ENCODE measurements at regions not wholly inside any gene's neighbourhood (a gene's known extent, or its start where the extent isn't known, plus 50 kb on each side); places are given as distances from the start of the nearest gene placed in this dataset.
"Not testable (repeated sequence)": the region's sequence is repeated elsewhere in the genome, so short reads cannot be mapped to it uniquely, and the experiment has no call there.

DNA sequence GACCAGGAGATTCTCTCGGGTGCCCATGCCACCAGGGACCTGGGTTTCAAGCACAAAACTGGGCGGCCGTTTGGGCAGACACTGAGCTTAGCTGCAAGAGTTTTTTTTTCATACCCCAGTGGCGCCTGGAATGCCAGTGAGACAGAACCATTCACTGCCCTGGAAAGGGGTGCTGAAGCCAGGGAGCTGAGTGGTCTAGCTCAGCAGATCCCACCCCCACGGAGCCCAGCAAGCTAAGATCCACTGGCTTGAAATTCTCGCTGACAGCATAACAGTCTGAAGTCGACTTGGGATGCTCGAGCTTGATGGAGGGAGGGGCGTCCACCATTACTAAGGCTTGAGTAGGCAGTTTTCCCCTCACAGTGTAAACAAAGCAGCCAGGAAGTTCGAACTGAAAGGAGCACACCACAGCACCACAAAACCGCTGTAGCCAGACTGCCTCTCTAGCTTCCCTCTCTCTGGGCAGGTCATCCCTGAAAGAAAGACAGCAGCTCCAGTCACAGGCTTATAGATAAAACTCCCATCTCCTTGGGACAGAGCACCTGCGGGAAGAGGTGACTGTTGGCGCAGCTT is 157.7 kb downstream of the GIPC2 start:
- DNase-seq = not testable (repeated sequence)

DNA sequence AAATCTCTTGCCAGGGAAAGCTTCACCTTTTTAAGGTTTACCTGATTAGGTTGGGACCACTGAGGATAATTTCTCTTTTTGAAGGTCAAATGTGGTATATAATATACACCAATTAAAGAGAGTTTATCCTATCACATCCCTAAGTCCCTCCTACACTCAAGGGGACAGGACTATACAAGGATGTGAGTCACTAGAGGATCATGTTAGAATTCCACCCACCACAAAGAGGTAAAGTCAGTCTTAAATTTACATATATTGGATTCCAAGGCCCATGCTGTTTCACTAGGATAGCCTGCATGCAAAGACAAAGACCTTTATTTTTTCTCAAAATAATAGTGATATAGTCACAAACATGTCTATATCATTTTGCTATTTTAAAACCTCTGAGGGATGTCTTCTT is 164.4 kb downstream of the GIPC2 start:
- DNase-seq = no peak

DNA sequence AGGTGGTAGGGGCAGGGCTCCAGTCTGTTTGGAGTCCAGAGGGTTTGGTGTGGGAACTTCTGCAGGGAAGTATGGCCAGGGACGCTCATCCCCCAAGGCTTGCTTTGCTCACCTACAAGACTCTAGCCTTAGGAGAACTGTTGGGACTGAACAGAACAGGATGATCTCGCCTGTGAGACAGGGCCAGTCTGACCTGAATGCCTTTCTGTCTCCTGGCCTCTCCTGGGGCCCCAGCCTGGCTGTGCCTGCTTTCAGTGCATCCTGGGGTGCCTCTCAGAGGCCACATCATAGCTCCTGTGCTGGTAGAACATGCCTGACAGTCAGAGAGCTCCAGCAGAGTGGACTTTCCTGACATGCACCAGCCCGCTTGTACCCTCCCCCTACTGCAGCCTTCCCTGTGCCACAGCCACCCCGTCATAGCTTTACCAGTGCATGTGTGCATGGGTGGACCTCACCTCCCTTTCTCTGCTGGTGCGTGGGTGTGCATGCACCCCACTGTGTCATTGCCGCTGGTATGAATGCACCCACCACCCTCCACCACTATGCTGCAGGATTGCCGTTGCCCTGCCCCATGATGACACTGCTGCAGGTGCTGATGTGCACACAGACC is 165.8 kb downstream of the GIPC2 start:
- DNase-seq = no peak

DNA sequence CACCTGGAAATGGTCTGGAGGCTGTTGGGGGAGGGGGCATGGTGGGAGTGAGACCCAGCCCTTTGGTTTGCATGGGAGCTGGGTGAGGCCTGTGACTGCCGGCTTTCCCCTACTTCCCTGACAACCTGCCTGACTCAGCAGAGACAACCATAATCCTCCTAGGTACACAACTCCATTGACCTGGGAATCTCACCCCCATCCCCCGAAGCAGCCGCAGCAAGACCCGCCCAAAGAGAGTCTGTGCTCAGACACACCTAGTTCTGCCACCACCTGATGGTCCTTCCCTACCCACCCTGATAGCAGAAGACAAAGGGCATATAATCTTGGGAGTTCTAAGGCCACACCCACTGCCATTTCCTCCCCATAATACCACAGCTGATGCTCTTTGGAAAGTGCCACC is 168.6 kb downstream of the GIPC2 start:
- DNase-seq = no peak

DNA sequence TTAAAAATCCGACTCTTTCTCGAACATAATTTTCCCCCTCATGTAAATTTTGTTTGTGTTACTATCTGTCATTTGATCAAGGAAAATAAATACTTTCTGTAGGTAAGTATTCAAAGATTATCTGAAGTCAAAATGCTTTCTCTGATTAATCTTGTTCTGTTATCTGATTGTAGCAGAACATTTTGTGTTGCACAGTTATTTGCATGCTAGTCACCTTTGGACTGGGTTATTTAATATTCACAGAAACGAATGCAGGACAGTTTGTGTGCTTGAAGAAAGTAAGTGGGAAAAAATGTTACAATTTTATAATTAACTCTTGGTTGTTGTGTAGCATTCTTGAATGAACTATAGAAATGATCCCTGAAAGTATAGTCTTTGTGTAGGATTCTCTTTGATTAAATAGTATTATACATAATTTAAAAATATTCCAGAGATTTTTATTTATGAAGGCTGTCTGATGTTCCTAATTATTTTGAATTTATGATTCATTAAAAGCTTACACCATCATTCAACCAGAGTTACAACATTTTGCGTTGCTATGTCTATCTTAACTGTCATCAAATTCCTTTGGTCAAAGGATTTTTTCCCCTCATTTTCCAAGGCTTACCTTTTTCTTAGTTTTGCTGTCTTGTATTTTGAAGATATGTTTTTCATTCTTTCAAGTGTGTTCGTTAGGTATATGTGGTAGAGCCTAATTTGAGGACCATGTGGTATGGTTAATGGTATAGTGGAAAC is 176.6 kb downstream of the GIPC2 start:
- DNase-seq = no peak

DNA sequence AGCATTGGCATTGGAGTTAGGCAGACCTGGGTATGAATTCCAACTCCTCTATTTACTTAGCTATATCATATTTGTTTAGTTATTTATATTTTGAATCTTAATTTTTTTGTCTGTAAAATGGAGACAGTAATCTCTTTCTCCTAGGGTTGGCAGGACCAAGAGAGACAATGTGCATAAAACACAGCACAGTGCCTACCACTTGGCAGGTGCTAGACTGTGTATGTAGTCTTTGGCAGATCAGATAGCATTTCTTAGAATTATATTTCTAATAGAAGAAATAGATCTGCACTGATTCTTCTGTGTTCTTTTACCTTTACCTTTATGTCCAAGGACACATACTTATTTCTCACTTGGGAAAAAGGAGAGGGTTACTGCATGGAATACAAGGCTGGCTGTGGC is 177.2 kb downstream of the GIPC2 start:
- DNase-seq = no peak

DNA sequence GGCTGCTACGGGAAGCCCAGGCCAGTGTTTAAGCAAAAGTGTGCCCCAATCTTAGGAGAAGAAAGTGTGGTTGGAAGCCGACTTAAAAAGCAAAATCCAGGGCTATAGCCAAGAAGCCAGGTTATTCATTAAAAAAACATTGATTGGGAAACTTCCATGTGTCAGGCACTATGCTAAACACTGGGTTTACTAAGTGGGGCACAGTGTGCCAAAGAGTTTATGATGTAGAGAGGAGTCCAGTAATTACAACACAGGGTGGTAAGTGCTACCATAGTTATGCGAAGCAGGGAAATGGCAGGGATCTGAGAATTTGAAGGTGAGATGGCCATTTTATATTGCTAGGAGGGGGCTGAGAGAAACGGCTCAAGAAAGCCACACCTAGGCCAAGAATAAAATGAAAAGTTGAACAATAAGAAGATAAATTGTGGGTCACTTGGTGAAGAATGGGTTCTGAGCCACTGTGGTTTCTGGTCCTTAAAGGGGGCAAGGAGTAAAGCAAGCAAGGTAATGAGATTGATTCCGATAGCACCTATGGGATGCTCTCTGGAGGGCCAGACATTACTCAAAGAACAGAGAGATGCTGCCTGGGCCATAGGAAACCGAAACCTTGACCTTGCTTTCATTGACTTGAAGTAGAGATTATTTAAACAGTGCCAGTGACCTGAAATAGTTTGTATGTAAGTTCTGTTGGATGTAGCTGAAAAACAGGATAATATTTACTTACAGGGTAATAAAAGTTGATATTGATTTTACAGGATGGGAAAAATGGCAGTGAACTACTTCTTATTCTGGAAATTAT is 177.8 kb downstream of the GIPC2 start:
- no peak for DNase-seq

DNA sequence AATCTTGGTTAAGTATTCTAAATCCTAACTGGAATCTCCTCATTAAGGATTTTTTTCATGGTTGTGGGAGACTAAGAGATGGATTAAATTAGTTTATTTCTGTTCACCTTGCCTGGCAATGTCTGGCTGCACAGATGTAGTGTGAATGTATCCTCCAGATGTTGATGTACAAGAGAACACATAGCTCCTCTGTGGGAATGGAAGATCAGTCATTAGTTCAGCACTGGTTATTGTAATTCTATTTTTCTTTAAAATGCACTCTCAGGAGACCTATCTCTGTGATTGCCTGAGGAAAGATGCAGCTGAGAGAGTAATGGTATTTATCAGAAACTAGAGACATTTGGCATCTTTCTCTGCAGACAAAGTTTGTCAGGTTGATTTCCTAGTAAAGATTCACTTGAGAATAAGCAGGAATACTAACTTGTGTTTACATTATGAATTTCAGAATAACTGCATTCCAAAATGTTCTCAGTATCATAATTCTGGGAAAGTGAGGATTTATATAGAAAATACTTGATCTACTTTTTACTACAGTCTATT is 178.6 kb downstream of the GIPC2 start:
- no peak for DNase-seq

DNA sequence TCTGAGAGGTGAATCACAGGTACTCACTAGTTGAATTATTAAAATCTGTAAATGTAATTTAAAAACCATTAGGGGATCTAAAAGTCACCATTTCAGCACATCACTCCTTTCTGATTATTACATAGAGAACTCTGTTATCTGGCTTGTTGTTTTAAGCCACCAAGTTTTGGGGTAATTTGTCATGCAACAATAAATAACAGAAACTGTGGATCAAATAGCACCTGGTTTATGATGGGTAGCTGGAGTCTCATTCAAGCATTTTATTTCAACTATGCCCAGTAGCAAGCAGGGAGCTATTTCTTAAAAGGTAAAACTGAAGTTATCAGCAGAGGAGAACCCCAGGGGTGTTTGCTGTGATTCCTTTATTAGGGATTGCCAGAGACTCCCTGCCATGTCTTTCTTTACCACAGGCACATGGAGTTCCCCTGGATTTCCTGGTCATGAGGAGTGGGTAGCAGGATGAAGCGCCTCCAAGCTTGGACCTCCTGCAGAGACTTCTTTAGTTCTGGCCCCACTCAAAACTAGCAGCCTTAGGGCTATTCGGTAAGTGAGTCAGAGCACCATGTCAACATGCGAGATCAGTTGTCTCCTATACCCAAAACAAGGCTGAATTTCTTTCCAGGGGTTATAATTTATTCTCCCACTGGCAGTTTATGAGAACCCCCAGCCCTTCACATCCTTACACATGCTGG is 179.2 kb downstream of the GIPC2 start:
- peak; percentile 31 for DNase-seq

DNA sequence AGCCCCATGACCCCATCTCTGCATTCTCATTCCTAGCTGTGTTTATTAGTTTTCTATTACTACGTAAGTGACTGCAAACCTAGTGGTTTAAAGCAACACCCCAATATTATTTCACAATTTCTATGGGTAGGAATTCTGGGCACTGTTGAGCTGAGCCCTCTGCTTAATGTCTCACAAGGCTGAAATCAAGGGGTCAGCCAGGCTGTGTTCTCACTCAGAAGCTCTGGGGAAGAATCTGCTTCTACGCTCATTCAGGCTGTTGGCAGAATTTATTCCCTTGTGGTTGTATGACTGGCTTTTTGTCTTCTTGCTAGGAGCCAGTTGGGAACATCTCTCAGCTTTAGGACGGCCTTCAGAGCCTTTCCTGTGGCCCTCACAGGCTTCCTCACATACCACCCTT is 181.0 kb downstream of the GIPC2 start:
- no peak for DNase-seq

DNA sequence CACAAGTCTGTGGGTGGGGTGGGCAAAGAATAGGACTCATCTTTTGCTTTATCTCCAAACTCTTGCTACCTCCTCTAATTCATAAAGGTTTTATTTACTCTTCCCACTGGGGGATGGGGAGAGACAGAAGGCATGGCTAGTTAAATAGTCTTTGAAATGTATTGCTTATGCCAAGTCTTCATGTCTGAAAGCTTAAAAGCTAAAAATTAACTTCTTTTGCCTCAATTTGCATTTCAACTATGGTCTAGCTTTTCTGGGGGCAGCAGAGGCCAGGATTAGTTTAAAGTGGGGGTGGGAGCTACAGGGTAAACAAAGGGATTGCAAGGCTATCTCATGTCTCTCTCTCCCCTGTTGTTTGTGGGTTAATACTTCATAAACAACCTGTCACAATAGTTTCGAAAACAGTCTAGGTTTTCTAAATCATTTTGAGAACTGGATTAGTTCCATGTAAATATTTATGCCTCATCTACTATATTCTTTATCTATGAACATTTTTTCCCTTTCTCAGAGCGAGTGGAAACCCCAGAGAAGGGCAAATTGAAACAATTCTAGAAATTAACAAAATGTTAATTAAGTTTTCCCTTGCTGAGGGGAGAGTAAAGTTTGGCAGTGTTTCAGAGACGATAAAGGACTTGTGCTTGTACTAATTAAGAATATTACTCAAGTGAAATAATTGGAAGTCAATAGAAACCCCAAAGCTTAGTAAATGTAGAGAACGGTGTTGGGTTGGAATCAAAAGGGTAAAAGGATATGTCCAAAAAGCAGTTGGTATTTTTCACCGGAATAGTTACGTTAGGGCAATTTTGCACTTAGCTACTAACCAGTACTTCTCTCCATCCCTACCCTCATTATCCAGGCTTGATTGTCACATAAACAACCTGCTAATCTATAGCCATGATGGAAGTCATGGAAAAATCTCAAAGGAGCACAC is 182.2 kb downstream of the GIPC2 start:
- no peak for DNase-seq

DNA sequence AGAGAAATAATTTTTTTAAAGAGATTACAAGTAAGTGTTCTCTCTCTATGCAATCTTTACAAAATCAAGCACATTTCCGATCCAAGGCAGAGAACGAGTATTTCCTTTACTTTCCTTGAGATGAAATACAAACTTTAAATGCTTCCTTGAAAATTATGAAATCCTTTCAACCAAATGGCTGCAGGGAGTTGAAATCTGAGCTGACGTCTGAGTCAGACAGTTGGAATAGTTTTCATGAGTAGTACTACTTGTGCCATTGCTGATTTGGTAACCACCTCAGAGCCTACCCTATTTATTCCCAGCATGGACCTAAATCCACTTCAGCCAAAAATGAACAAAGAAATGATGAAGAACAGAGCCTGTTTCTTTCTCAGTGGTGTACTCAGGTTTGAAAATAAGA is 183.6 kb downstream of the GIPC2 start:
- no peak for DNase-seq

DNA sequence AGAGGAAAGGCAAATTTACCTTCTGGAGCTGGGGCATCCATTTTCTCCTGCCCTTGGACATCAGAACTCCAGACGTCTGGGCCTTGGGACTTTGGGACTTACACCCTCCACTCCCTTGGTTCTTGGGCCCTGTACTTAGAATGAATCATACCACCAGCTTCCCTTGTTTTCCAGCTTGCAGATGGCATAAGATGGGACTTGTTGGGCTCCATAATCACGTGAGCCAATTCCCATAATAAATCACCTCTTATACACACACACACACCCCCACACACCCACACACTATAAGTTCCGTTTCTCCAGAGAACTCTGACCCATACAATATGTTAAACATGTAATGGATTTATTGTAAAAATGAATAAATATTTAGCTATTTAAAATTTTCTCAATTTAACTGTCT is 185.7 kb downstream of the GIPC2 start:
- DNase-seq = no peak

DNA sequence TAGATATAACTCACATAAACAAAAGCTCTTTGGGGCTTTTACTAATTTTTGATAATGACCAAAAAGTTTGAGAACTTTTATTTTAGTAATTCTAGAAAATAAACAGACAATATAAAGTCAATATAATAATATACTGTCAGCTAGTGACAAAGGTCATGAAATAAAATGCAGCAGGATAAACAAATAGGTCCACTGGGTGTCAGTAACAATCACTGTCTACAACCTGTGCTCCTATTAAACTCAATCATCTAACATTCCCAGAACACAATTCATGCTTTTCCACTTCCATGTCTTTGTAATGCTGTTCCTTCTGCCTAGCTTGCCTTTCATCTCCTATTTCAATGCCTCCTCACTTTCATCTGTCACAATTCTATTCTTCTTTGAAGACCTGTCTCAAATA is 186.1 kb downstream of the GIPC2 start:
- DNase-seq = no peak

DNA sequence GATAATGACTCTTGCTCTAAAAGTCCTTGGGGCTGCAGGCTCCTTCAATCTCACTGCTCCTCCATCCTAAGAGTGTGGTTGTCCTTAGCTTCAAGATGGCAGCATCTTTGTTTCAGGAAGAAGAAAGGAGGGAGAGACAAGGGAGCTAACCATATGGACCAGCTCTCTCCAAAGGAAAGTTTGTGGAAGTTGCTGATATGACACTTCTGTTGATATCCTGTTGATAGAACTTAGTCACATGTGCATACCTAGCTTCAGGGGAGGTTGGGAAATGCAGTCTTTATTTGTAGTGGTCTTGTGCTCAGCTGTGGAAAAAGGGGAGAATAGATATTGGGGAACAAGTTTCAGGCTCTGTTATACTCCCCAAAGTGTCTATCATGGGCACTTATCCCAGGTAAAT is 186.9 kb downstream of the GIPC2 start:
- DNase-seq = no peak

DNA sequence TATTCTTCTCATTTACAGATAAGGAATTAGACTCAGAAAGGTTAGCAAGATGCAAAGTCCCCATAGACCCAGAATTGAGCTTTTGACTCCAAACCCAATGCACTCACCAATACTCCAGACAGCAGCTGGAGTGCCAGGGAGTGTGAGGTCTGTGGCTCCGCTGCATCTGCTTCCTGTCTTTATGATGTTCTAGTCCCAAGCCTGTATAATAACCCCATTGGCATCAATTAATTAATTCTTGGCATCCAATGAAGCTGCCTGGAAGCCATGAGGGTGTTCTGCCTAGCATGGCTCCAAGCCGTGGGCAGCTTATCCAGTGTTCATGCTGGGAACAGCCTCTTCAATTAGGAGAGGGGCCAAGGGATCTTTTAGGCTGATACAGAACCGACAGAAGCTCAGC is 188.7 kb downstream of the GIPC2 start:
- no peak for DNase-seq

DNA sequence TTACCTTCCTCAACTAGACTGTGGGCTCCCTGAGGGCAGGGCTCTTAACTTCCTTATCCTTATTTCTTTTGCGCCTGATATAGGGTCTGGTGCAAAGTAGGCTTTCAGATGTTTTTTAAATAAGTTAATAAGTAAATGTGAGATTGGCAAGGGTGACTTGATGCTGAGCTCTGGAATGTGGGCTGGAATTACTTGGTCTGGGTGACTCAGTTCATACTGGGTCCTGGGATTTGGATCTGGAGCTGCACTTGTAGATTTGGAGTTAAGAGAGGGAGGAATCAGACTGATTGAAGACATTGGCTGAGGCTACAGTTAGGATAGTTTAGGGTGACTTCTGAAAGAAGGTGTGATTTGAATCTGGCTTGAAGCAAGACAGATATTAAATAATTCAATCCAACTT is 190.9 kb downstream of the GIPC2 start:
- DNase-seq = no peak

DNA sequence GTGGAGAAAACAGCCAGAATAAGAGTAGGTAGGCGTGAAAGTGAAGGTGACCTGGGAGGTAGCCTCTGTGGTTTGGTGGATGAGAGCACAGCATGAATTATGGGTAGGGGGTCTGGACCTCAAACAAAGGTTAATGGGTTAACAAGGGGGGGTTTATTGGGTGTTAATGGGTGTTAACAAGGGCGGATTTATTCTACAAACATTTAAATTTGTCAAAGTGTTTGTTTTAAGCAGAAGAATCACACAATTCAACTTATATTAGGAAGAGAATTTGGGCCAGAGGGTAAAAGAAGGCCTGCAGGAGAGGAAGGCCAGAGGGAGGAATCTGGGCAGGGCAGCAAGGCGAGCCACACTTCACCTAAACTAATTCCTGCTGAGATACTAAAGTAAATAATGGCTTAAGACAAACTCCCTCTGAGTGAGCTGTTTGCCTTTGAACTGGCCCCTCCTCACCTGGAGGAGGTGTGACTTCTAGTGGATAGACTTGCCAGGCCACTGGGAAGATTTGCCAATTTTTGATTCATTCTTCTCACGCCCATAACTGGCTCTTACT is 191.7 kb downstream of the GIPC2 start:
- DNase-seq = no peak

DNA sequence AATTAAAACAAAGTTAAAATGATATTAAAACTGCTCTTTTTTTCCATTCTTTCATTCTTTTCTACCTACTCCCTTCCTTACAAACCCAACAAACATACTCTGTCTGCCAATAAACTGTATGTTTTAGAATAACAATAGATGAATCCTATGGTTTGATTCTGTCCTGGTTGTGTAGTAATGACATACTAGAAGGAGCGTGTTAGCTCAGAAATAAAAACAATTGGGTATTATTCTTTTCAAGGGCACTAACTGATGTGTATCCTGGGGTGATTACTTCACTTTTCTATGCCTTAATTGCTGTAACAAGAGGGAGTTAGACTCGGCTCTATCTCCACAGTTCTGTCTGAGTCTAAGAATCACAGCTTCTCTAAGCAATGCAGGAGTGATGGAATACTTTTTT is 194.4 kb downstream of the GIPC2 start:
- DNase-seq = no peak

DNA sequence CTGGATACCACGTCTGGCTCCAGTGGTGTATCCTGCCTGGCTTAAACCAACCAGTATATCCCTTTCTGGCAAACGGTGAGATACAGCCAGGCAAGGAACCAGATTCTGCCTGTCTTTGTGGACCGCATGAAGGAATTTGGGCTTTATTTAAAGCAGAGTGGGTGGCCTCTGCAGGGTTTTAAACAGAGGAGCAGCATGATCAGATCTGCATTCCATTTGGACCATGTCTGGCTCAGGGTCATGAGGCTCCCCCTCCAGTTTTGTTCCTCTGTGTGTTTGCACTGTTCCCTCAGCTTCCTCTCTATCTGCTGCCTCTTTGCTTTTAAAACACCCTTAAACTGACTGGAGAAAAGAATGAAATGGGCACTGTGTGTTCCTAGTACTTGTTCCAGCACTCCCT is 195.0 kb downstream of the GIPC2 start:
- no peak for DNase-seq

DNA sequence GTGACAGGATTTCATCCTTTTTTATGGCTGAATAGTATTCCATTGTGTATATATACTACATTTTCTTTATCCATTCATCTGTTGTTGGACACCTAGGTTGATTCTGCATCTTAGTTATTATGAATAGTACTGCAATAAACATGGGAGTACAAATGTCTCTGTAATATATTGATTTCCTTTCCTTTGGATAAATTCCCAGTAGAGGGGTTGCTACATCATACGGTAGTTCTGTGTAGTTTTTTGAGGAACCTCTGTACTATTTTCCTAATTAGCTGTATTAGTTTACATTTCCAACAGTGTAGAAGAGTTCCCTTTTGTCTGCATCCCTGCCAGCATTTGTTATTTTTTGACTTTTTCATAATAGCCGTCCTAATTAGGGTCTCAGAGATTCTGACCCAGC is 201.3 kb downstream of the GIPC2 start:
- no peak for DNase-seq
